Mucosa of gallbladder (tissue), 1 donor: ENCODE measurements at regions not wholly inside any gene's neighbourhood (a gene's known extent, or its start where the extent isn't known, plus 50 kb on each side); places are given as distances from the start of the nearest gene placed in this dataset.

Experiments
- DNase-seq: peaks from one replicate; pipeline ENCODE4 v3.0.0-alpha.2; 2020; ENCODE audit warnings: low spot score
- donor health status: DM: no; HTN: no; CAD: no.

DNA sequence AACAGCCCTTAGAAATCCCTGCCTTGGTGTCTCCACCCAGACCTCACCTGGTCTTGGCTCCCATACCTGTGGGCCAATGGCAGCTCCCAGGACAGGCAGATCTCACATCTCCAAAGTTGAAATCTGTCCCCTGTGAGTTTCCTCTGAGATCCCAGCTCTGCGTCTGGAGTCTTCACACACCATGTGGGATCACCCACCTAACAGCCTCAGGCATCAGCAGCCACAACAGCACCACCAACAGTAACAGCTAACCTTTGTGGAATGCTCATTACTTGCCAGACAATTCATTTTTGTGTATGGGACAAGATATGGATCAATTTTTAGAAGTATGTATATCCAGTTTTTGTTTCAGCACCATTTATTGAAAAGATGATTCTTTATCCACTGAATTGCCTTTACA lies 523.2 kb downstream of the MATN1 start:
- DNase-seq, result no peak

DNA sequence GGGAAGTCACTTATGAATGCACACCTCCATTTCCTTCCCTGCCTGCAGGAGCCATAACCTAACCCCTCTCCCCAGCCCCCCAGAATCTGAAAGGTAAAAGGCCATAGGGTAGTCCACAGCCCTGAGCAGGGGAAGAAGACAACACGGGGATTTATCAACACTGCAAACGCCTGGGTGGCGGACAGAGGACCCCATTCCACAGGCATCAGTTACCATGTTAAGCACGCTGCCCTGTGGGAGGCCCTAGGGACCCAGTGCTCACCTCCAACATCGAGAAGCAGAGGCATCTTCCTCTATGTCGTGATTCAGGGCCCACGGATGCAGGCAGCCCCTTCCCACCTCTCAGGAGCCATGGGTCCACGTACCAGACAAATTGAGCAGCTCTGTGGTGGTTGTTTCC lies 523.8 kb downstream of the MATN1 start:
- DNase-seq, result no peak

DNA sequence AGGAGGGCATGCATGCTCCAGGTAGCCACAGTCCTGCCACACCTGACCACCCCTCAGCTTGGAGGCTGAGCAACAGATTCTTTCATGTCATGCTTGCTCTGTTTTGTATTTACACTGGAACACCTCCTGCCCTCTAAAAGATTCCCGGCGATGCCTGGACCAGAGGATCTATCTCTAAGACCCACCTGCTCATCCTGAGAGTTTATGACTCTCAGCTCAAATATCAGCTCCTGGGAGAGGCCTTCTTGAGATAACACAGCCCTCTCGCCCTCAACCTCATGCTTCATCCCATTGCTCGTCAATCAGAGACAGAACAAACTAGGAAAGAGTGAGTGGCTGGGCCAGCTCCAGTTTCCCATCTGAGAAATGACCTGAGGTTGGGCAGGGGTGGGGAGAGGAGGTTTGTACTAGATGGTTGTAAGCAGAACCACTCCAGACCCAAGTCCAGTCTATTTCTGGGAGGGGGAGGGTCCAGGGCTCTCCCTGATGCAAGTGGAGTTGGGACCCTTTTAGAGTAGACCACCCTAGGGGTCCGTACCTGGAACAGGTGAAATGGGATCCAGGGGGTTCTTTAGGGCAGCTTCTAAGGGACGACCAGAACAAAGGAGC lies 524.5 kb downstream of the MATN1 start:
- DNase-seq, result no peak

DNA sequence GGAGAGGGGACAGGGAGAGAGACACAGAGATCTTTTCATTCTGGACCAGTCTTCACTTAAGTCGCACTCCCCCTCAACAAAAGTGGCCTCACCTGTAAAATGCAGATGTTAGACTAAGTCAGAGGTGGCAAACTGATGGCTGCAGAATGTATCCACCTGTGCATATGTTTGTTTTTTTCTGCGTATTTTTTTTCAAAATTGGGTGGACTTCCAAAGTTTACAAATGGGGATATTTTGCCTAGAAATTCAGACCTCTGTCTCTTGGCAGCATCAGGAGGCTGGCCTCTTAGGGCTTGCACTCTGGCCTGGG lies 525.0 kb downstream of the MATN1 start:
- DNase-seq, result no peak

DNA sequence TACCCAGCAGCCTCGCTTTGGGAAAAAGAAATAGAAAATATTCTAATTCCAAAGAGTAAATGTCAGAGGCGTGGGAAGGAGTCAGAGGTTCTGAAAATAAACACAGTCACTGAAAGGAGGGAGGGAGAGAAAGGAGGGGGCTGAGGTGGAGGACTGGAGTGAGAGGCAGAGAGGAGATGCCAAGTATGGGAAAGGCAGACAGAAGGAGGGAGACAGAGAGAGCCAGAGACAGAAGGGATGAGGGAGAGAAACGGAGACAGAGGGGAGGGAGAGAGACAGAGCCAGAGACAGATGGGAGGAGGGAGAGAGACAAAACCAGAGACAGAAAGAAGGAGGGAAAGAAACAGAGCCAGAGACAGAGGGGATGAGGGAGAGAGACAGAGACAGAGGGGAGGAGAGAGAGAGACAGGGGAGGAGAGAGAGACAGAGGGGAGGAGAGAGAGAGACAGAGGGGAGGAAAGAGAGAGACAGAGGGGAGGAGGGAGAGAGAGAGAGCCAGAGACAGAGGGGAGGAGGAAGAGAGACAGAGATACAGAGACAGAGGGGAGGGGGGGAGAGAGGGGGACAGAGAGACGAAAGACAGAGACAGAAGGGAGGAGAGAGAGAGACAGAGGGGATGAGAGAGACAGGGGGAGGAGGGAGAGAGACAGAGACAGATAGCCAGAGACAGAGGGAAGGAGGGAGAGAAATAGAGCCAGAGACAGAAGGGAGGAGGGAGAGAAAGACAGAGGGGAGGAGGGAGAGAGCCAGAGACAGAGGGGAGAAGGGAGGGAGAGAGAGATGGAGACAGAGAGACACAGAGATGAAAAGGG lies 525.5 kb downstream of the MATN1 start:
- no peak for DNase-seq

DNA sequence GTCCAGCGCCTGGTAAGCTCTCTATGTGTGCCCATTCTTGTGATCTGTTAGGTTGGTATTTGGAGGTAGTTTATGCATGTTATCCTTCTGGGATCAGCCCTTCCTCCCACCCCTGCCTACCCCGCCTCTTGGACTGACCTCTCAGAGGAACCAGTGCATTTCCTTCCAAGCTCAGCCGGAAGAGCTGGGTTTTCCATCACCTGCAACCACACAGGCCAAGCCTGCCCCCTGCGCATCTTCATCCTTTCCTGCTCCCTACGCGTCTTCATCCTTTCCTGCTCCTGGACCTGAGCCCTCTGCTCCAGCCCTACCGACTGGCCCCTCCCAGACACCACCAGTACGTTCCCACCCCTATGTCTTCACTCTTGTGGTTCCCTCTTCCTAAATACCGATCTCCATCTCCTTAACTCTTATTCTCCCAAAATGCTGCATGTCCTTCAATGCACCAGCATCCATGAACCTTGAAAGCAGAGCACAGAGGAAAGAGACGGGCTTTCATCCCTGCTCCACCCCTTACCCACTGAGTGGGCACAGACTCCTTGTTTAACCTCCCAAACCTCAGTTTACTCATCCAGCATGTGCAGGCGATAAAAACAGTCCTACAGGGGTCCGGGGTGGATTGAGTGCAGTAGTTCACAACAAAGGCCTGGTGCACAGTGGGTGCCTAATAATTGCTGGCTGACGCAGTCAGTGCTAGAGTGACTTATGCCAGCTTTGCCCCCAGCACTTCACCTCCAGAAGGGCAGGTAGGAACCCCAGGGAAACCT lies 526.3 kb downstream of the MATN1 start:
- no peak for DNase-seq

DNA sequence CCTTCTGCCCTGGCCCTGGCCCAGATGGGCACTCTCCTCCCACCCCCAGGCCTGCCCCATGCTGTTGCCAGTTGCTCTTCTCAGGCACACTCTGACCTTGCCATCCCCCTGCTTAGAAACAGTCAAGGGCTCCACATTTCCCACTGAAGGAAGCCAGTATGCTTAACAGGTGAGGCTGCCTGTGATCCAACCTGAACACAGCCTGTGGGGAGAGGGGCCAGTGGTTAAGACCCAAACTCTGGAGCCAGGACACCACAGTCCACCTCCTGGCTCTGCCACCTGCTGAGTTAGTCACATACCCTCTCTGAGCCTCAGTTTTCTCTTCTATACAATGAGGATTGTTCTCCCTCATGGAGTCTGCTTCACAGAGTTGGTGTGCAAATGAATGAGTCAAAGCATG lies 526.9 kb downstream of the MATN1 start:
- no peak for DNase-seq

DNA sequence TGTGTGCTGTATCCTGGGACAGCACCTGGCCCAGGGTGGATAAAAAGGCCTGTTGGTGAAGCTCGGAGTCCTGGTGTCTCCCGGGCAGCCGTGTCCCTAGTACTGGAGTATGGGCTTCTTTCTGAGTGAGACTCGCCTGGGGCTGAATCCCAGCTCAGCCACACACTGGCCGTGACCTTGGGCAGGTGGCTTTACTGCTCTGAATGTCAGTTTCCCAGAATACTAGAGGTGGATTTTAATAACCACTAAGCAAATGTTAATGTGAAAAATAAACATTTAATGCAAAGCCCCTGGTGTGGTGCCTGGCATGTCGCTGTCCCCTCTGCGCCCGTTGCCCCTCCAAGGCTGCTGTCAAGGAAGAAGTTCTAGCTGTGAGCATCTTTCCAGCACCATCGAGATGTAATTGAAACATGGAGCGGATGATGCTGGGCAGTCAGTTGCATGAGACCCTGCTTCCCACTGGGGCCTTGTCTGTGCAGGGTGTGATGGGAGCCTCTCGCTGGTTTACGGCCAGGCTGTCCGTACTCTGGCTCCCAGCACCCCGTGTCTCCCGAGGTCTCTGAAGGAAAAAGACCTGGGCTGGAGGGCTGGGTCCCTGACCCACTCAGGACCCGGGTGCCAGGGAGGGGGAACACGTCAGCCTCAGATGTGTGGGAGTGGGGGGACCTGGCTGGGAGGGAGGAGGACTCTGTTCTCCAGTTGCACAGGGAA lies 527.8 kb downstream of the MATN1 start:
- no peak for DNase-seq

DNA sequence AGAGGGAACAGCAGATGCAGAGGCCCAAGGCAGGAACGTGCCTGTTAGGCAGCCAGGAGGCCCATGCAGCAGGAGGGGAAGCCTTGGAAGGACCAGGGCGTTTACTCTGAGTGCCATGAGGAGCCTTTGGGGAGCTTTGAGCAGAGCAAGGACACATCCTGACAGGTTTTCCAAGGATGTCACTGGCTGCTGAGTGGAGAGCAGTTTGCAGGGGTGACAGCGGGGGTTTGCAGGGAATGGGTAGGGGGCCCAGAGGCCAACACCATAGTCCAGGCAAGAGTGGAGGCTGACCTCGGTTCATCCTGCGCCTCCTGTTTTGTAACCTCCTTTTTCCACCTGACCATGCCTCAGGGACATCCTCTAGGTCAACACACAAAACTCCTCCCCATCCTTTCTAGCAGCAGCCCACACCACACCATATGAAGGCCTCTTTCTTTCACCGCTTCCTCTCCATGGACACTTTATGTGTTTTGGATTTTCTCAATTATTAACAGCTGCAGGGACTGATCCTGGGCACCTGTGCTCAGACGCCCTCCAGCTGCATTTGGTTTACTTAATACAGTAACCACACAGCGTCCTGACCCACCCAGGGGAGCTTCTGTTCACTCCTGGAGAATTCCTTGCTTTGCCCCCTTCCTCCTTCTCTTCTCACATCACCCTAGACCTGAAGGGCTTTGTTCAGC lies 528.5 kb downstream of the MATN1 start:
- DNase-seq, result no peak

DNA sequence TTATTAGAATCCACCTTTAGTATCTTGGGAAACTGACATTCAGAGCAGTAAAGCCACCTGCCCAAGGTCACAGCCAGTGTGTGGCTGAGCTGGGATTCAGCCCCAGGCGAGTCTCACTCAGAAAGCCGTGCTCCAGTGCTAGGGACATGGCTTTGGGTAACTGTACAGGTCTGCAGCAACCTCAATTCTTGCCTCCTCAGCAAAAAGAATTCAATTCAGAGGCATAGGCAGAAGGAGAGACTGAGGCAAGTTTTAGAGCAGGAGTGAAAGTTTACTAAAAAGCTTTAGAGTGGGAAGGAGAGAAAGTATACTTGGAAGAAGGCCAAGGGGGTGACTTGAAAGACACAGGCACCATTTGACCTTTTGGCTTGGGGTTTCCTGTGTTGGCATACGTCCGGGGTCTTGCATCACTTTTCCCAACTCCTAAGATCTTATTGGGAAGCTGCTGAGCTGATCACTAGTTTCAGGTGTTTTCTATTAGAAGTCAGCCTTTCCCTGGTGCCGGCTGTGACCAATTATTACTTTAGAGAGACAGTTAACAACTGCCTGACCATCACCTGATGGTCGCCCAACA lies 529.3 kb downstream of the MATN1 start:
- DNase-seq, result no peak

DNA sequence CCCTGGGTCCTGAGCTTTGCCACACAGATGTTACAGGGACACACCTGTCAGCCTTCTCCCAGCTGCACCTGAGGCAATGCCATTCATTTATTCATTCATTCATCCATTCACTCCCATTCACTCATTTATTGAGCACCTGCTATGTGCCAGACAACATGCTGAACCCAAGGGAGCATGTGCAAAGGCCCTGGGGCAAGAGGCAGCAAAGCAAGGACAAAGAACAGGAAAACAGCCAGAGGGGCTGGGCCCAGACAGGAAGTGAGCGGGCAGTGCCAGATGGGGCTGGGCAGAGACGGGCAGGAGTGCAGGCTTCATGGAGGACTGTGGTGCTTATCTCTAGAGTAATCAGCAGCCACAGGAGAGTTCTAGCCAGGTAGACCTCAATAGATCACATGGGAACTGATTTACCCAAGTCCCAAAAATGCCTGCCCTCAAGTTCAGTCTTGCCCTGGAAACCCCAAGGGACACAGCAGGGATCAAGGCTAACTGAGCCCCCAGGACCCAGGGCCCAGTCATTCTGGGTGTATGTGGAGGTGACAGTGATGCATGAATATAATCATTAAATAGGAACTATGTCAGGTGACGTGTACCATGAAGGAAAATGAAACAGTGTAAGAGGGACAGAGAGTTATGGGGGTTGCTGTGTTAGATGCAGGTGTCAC lies 530.3 kb downstream of the MATN1 start:
- no peak for DNase-seq

DNA sequence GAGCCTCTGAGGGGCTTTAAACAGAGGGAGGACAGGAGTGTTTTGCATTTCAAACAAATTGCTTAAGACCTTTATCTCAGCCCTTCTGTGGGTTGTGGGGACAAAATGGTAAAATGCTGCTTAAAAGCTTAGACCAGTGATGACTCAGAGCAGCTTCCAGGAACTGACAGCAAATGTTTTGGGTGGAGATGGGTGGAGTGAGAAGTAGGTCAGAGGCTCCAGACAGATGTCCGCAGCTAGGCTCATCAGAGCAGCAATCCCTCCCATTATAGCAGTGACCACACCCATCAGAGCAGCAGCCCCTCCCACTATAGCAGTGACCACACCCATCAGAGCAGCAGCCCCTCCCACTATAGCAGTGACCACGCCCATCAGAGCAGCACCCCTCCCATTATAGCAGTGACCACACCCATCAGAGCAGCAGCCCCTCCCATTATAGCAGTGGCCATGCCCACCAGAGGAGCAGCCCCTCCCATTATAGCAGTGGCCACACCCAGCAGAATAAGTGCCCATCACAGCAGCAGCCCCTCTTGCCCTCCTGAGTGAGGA lies 532.2 kb downstream of the MATN1 start:
- DNase-seq, result no peak

DNA sequence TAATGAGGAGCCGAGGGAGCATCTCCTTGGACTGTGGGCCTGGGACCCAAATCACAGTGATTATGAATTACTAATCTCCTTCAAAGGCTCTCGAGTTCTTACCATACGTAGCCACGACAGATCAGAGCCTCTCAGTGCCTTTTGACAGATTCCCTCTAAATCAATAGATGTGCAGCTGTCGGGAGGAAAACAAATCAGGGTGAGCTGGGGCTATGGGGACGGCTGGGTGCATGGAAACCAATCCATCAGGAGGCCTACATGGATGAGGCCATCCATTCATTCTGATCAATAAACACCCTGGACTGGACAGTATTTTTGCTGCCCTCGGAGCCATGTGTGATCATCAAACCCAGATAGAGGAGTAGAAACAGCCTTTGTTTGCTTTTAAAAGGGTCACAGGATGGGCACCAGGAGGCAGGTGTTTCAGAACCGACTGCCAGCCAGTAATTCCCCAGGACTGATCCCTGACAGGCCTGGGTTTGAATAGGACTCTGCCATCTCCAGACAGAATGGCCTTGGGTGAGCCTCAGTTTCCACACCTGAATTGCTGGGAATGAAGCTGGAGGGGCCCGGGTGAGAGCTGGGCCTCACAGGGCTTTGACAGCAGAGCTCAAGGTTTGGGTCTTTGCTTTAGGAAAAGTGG lies 532.8 kb downstream of the MATN1 start:
- no peak for DNase-seq

DNA sequence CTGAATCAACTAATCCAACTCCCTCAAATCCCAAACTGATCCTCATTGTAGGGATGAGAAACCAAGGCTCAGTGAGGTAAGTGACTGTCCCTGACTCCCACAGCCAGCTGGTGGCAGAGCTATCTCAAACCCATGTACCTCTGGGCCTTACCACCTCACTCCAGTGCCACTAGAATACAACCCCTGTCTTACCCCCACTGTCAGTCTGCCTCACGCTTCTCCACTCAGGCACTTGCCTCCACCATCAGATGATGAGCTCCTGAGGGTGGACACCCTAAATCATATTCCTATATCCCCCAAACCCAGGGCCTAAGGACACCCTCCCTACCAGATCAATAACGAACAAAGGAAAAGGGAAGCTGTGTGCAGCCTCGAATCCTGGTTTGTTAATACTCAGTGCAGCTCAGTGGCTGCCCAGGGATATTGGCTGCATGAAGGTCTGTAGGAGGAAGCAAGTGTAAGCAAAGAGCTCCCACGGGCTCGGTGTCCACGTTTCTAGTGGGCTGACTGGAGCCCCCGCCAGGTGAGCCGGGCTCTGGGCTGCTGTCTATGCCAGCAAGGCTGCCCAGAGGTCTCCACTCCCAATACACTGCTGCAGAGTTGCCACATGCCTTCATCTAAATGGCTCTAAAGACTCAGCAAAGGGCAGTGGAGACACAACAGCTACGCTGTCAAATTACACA lies 533.4 kb downstream of the MATN1 start:
- DNase-seq, result no peak

DNA sequence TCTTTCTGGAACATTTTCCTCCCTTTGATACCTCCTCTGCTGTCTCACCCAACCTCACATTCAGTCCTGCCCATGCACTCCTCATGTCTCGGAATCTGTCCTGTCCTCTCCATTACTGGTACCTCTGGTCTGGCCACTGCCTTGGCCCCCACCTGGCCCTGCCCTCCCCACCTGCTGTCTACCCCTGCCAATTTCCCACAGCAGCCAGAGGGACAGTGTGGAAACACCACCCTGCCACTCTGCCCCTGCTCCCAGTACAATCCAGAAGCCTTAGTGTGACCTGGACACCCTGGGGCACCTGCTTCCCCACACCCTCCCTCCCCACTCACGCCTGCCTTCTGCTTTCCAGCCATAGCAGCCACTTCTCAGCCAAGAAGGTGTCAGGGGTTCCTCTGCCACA lies 534.4 kb downstream of the MATN1 start:
- DNase-seq, result no peak

DNA sequence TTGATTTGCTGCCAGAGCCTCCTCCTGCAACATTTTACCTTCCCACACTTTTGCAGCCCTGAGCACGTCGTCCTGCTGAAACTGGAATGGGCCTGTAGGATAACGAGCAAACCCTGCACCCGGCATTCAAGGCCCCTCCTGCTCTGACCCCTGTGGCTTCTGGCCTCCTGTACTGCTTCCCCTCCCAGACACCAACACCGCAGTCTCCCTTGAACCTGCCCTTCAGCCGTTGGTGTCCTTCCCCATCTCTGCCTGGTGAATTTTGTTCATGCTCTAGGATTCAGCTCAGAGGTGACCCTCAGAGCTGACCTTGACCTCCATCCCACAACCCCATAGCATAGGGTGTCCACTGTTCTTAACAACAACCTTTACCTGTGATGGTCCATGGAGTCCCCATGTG lies 535.1 kb downstream of the MATN1 start:
- DNase-seq, result no peak

DNA sequence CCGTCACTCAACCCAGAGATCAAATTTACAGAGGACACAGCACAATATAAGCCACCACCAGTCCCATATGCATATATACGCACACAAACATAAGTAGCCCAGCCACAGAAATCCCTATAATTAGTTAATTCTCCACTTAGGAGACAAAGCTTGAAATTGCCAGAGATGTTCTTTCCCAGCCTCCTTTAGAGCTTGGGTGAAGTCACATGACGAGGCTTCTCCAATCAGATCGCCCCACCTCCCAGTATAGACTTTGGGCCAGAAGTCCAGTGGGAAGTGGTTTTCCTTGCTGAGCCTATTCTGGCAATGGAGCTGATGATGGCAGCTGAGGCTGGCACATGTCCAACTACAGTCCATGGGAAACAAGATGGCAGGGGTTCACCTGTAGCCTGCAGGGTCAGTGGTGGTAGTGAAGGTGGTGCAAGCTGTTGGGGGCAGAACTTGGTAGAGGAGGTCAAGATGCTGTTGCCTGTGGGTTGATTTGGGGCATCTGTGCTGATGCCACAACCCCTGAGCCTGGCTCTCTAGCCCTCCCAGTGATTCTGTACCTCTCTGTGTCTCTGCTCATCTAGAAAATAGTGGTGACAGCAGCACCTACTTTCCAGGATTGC lies 535.9 kb downstream of the MATN1 start:
- DNase-seq, result no peak

DNA sequence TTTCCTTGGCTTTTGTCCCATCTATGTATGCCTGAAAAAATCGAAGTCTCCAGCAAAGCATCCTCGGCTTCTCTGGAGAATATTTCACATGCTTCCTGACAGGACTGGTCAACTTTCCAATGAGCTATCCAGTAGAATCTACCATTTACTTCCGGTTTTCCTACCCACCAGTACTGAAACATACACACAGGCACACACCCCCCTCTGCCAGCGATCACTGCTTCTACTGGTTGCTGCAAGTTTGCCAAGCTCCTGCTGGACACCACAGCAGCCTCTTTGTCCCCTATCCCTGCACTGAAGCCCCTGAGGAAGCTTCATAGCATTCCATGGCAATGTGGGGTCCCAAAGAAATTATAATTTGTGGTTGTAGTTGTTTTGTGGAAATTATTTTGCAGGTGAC lies 536.8 kb downstream of the MATN1 start:
- no peak for DNase-seq

DNA sequence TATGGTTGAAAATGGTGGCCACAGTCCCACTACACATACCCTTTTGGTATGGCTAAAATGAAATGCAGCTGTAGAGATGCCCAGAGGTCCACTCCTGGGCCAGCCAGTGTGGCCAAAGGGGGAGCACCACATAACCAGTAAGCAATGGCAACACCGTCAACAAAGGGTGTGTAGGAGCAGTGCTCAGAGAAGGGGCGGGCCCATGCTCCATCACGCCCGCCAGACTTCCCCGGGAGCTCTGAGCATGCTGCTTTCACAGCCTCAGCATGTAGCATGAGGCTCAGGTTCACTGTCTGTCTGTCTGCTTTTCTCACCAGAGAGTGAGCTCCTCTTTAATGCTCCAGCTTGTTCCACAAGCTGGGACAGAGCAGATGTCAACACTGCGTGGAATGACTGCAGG lies 537.6 kb downstream of the MATN1 start:
- no peak for DNase-seq
